Fibroblast of villous mesenchyme (primary cell): ENCODE measurements at regions not wholly inside any gene's neighbourhood (a gene's known extent, or its start where the extent isn't known, plus 50 kb on each side); places are given as distances from the start of the nearest gene placed in this dataset.

Source experiments
- DNase-seq: peaks from one replicate; pipeline ENCODE4 v3.0.0-alpha.2; 2010; ENCODE audit warnings: low read depth
- H3K4me3 ChIP-seq: 2 replicates; pipeline ENCODE4 v1.5.1; 2011; ENCODE audit warnings: low read depth, mild to moderate bottlenecking, low read length
- CTCF ChIP-seq: IDR thresholded peaks from 2 replicates; pipeline ENCODE4 v1.5.1; 2012; ENCODE audit warnings: low read depth, mild to moderate bottlenecking, low read length; ENCODE audit not compliant: insufficient read depth

- no peak overlapping the region for H3K4me3 ChIP-seq
- no peak for TF ChIP-seq CTCF
- DNase-seq, result no peak
Observed at GRCh38 chr2:64390586-64390985, 63.4 kb upstream of the LGALSL start.

- H3K4me3 ChIP-seq, result no peak overlapping the region
- TF ChIP-seq CTCF, result no peak
- no peak for DNase-seq
Observed at GRCh38 chr2:64391424-64391823, 62.5 kb upstream of the LGALSL start.

GRCh38 chr2:64391940-64392339, 62.0 kb upstream of the LGALSL start:
- TF ChIP-seq CTCF, result no peak
- no peak for DNase-seq
- H3K4me3 ChIP-seq, result no peak overlapping the region

GRCh38 chr2:64392529-64392928, 61.4 kb upstream of the LGALSL start:
- no peak overlapping the region for H3K4me3 ChIP-seq
- no peak for TF ChIP-seq CTCF
- no peak for DNase-seq

GRCh38 chr2:64393383-64394010, 60.5 kb upstream of the LGALSL start:
- no peak for DNase-seq
- TF ChIP-seq CTCF, result no peak
- H3K4me3 ChIP-seq, result no peak overlapping the region

GRCh38 chr2:64394153-64394552, 59.8 kb upstream of the LGALSL start:
- DNase-seq, result no peak
- H3K4me3 ChIP-seq, result no peak overlapping the region
- TF ChIP-seq CTCF, result no peak

GRCh38 chr2:64396001-64396400, 58.0 kb upstream of the LGALSL start:
- no peak overlapping the region for H3K4me3 ChIP-seq
- TF ChIP-seq CTCF, result no peak
- DNase-seq, result no peak
